ENCODE measurements at regions not wholly inside any gene's neighbourhood (a gene's known extent, or its start where the extent isn't known, plus 50 kb on each side); places are given as distances from the start of the nearest gene placed in this dataset.

GRCh38 chr11:87459351-87459750, 421.6 kb downstream of the TMEM135 start:
- Histone ChIP-seq H4K20me1 (ENCODE audit: low read depth) (no peaks in the 10 kb centered on the region), H3K27me3 (no peaks in the 10 kb centered on the region), H3K9me3 (ENCODE audit: low read depth) (no peaks in the 10 kb centered on the region), H3K4me1 (no peaks in the 10 kb centered on the region), H2AFZ (replicated peaks) (no peak overlapping the region), H3K9ac (no peak overlapping the region), H3K27ac (no peak overlapping the region), H3K4me2 (no peak overlapping the region), H3K4me3 (no peak overlapping the region), H3F3A (ENCODE audit: low read depth) (no peaks in the 10 kb centered on the region), H3K36me3 (no peaks in the 10 kb centered on the region), H3K79me2 (ENCODE audit: low read depth) (no peaks in the 10 kb centered on the region)
- Mint-ChIP-seq H3K36me3 (no peaks in the 10 kb centered on the region), H3K9me3 (no peaks in the 10 kb centered on the region), H3K4me1 (peaks cover 2% of the 10 kb centered on the region), H3K27me3 (ENCODE audit: insufficient read depth, low read depth) (no peaks in the 10 kb centered on the region), H3K27ac (no peak overlapping the region), H3K4me3 (no peak overlapping the region)
- TF ChIP-seq CTCF (IDR thresholded peaks at IDR 0.05): no peak
- no peak for TF ChIP-seq EZH2phosphoT487 (IDR thresholded peaks at IDR 0.05)
- TF ChIP-seq EZH2 (IDR thresholded peaks at IDR 0.05): no peak
- no peak for DNase-seq (ENCODE audit: low spot score)

GRCh38 chr11:87456499-87456898, 418.8 kb downstream of the TMEM135 start:
- Histone ChIP-seq H3K27ac (no peak overlapping the region), H3K4me1 (no peaks in the 10 kb centered on the region), H3F3A (ENCODE audit: low read depth) (no peaks in the 10 kb centered on the region), H3K9ac (no peak overlapping the region), H3K4me2 (no peak overlapping the region), H2AFZ (replicated peaks) (no peak overlapping the region), H3K4me3 (no peak overlapping the region), H3K36me3 (no peaks in the 10 kb centered on the region), H3K27me3 (no peaks in the 10 kb centered on the region), H3K9me3 (ENCODE audit: low read depth) (no peaks in the 10 kb centered on the region), H4K20me1 (ENCODE audit: low read depth) (no peaks in the 10 kb centered on the region), H3K79me2 (ENCODE audit: low read depth) (no peaks in the 10 kb centered on the region)
- Mint-ChIP-seq H3K36me3 (no peaks in the 10 kb centered on the region), H3K27me3 (ENCODE audit: insufficient read depth, low read depth) (no peaks in the 10 kb centered on the region), H3K4me3 (no peak overlapping the region), H3K27ac (no peak overlapping the region), H3K9me3 (no peaks in the 10 kb centered on the region), H3K4me1 (peaks cover 6% of the 10 kb centered on the region)
- DNase-seq (ENCODE audit: low spot score): no peak
- no peak for TF ChIP-seq CTCF (IDR thresholded peaks at IDR 0.05)
- TF ChIP-seq EZH2phosphoT487 (IDR thresholded peaks at IDR 0.05): no peak
- no peak for TF ChIP-seq EZH2 (IDR thresholded peaks at IDR 0.05)

GRCh38 chr11:87455180-87455579, 417.4 kb downstream of the TMEM135 start:
- DNase-seq (ENCODE audit: low spot score): no peak
- Histone ChIP-seq H3K79me2 (ENCODE audit: low read depth) (no peaks in the 10 kb centered on the region), H3K4me1 (no peaks in the 10 kb centered on the region), H2AFZ (replicated peaks) (no peak overlapping the region), H3K27me3 (no peaks in the 10 kb centered on the region), H3F3A (ENCODE audit: low read depth) (no peaks in the 10 kb centered on the region), H3K4me3 (no peak overlapping the region), H4K20me1 (ENCODE audit: low read depth) (no peaks in the 10 kb centered on the region), H3K4me2 (no peak overlapping the region), H3K9me3 (ENCODE audit: low read depth) (no peaks in the 10 kb centered on the region), H3K9ac (no peak overlapping the region), H3K36me3 (no peaks in the 10 kb centered on the region), H3K27ac (no peak overlapping the region)
- Mint-ChIP-seq H3K36me3 (no peaks in the 10 kb centered on the region), H3K4me3 (no peak overlapping the region), H3K27me3 (ENCODE audit: insufficient read depth, low read depth) (no peaks in the 10 kb centered on the region), H3K4me1 (peaks cover 6% of the 10 kb centered on the region), H3K9me3 (no peaks in the 10 kb centered on the region), H3K27ac (no peak overlapping the region)
- TF ChIP-seq EZH2 (IDR thresholded peaks at IDR 0.05): no peak

GRCh38 chr11:87454241-87454640, 416.5 kb downstream of the TMEM135 start:
- no peak overlapping the region for H3K4me2 ChIP-seq
- DNase-seq (ENCODE audit: low spot score): no peak
- no peaks in the 10 kb centered on the region for H3K36me3 ChIP-seq
- no peaks in the 10 kb centered on the region for H3K79me2 ChIP-seq (ENCODE audit: low read depth)
- no peaks in the 10 kb centered on the region for H3F3A ChIP-seq (ENCODE audit: low read depth)
- Mint-ChIP-seq H3K9me3 (no peaks in the 10 kb centered on the region), H3K4me3 (no peak overlapping the region), H3K36me3 (no peaks in the 10 kb centered on the region), H3K27me3 (ENCODE audit: insufficient read depth, low read depth) (no peaks in the 10 kb centered on the region), H3K4me1 (peaks cover 6% of the 10 kb centered on the region), H3K27ac (no peak overlapping the region)
- H3K4me3 ChIP-seq: no peak overlapping the region
- H4K20me1 ChIP-seq (ENCODE audit: low read depth): no peaks in the 10 kb centered on the region
- TF ChIP-seq CTCF (IDR thresholded peaks at IDR 0.05) (no peak), EZH2 (IDR thresholded peaks at IDR 0.05) (no peak), EZH2phosphoT487 (IDR thresholded peaks at IDR 0.05) (no peak)
- no peak overlapping the region for H3K27ac ChIP-seq
- H3K27me3 ChIP-seq: no peaks in the 10 kb centered on the region
- no peaks in the 10 kb centered on the region for H3K4me1 ChIP-seq
- H3K9ac ChIP-seq: no peak overlapping the region
- no peaks in the 10 kb centered on the region for H3K9me3 ChIP-seq (ENCODE audit: low read depth)
- H2AFZ ChIP-seq (replicated peaks): no peak overlapping the region
